Stimulated activated CD8-positive, alpha-beta memory T cell treated with anti-CD3 and anti-CD28 coated beads, Interleukin-15, amount 100 ng/mL, for 24 hours (primary cell): ENCODE measurements at regions not wholly inside any gene's neighbourhood (a gene's known extent, or its start where the extent isn't known, plus 50 kb on each side); places are given as distances from the start of the nearest gene placed in this dataset.
"Not testable (repeated sequence)": the region's sequence is repeated elsewhere in the genome, so short reads cannot be mapped to it uniquely, and the experiment has no call there.

Experiments
- DNase-seq: peaks from one replicate; pipeline ENCODE4 v3.0.0-alpha.2; 2020; ENCODE audit warnings: low read depth

GRCh38 chr5:56295311-56295710 lies 62.2 kb upstream of the ANKRD55 start:
- DNase-seq, result not testable (repeated sequence)

GRCh38 chr5:56294354-56294753 lies 61.2 kb upstream of the ANKRD55 start:
- no peak for DNase-seq

DNA sequence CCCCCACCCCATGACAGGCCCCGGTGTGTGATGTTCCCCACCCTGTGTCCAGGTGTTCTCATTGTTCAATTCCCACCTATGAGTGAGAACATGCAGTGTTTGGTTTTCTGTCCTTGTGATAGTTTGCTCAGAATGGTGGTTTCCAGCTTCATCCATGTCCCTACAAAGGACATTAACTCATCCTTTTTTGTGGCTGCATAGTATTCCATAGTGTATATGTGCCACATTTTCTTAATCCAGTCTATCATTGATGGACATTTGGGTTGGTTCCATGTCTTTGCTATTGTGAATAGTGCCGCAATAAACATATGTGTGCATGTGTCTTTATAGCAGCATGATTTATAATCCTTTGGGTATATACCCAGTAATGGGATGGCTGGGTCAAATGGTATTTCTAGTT lies 59.7 kb upstream of the ANKRD55 start:
- not testable (repeated sequence) for DNase-seq

DNA sequence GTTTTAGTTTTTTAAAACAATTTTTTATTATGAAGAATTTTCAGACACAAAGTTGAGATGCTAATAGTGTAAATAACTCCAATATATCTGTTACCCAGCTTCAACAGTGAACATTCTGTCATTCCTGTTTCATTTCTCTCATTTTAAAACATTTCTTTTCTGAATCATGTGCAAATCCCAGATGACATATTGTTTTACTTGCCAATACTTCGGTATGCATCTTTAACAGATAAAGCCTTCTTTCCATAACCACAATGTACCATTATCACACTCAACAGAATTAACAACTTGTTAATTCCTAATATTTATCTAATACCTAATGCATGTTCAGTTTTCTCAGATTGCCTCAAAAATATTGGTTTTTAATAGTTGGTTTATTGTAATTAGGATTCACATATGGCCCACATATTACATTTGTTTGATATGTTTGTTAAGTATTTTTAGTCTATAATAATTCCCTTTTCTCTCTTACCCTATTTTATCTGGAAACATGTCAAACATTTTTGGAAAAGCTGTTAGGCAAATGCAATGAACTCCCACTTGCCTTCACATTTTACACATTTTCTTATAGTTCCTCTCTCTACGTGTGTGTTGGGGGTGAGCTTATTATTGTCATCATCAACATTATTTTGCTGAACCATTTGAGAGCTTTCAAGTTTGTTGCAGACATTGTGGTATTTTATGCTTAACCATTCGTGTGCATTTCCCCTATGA lies 58.7 kb upstream of the ANKRD55 start:
- DNase-seq, result no peak

DNA sequence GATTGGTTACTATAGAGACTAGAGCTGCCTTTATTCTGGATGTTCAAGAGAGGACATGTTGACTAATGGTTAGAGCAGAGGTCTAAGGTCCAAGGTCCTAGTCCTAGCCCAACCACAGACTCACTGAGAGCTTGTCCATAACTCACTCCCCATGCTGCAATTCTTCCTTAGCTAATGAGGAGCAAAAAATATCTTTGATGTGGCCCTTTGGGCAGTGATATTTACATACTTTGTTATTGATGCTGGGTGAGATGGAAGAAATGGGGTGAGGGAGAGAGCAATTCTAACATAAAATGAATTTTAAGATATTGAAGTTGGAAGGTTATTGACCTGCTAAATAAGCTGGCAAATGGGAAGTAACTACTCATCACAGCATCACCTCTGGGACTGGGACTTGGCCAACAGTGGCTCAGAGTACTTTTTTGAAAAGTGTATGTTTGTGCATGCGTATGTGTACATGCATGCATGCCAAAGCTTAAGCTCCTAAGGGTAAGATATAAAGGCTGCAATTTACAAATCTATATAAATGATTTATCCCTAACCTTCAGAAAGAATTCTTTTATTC lies 58.0 kb upstream of the ANKRD55 start:
- no peak for DNase-seq

- no peak for DNase-seq
These were observed 57.4 kb upstream of the ANKRD55 start for GRCh38 chr5:56290378-56291078.

- DNase-seq, result no peak
These were observed 56.5 kb upstream of the ANKRD55 start for GRCh38 chr5:56289602-56289987.

DNA sequence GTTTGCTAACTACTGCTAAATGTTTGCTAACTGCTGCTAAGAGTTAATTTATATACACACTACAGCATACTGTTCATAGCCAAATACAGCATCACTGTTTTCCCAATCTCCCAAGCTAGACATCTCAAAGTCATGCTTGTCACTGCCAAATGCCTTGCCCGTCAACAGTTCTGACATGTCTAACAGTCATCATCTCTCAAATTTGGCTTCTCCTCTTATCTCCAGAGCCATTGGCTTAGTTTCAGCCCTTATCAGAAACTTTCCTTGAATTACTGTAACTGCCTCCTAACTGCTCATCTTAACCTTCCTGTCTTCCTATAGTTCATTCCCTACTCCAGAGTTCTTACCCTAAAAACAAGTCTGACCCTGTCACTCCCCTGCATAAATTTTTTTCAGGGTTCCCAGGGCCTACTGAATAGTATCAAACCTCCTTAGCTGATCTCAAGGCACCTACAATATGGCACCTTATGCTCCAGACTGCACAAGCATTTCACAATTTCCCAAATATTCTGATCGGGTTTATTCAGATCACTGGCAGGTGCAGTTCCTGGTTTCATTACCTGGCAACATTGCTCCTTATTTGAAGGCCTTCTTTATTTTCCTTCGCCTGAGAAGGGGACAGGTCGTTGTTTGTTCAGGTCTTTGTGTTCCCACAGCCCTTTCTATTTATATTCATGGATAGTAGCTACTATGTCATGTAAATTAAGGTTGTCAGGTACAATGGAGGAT lies 55.9 kb upstream of the ANKRD55 start:
- DNase-seq, result no peak

DNA sequence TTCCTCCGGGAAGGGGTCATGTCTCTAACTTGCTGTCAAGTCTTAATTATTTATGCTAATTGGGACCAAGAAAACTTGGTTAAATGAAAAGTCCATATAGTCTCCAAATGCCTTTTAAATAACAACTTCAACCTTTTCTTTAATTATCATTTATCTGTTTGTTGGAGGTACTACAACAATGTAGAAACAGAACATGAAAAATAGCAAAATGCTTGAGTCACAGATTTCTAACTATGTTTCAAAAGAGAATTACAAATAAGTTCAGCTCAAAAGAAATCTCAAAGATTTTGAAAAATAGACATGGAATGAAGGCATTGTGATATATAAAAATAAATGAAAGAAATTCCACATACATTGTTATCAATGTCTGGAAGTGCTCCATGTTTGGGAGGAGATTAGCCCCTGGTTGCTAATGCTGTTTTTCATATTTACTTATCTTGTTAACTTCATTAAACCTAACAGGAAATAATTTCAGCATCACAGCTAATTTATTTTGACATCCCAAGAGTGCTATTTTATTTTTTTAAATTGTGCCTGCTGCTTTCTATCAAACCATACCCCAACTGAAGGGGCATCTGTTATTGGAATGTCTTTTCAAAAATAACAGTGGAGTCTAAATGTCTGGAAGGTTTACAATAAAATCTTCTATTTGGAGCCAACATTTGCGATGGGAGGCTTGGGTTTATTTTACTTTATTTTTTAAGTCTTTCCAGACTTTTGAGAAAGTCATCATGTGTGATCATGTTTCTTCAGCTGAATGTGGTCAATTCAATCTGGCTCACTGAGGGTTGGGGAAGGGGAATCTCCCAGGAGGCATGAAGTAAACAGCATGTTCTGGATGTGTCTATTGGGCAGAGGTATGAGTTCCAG lies 53.1 kb upstream of the ANKRD55 start:
- DNase-seq, result no peak

DNA sequence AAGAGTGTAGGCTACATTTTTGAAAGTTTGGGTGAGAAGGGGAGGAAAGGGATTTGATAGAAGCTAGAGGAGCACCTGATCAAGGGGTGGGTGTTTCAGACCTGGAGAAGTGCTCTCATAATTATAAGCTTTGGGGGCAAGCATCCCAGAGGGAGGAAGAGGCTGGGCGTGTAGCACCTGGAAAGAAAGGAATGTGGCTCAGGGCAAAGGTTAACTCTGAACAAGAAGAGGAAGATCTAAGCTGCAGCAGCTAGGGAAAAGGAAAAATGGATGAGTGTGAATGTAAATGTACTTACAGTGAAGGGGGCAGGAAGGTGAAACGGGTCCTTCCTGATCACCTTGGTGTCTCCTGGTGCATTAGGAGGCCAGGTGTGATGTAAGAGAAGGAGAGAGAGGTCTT lies 49.8 kb upstream of the ANKRD55 start:
- no peak for DNase-seq
